ENCODE measurements at regions not wholly inside any gene's neighbourhood (a gene's known extent, or its start where the extent isn't known, plus 50 kb on each side); places are given as distances from the start of the nearest gene placed in this dataset.
A peak's percentile ranks its signal among the peaks of the same experiment; 100 is the strongest.

DNA sequence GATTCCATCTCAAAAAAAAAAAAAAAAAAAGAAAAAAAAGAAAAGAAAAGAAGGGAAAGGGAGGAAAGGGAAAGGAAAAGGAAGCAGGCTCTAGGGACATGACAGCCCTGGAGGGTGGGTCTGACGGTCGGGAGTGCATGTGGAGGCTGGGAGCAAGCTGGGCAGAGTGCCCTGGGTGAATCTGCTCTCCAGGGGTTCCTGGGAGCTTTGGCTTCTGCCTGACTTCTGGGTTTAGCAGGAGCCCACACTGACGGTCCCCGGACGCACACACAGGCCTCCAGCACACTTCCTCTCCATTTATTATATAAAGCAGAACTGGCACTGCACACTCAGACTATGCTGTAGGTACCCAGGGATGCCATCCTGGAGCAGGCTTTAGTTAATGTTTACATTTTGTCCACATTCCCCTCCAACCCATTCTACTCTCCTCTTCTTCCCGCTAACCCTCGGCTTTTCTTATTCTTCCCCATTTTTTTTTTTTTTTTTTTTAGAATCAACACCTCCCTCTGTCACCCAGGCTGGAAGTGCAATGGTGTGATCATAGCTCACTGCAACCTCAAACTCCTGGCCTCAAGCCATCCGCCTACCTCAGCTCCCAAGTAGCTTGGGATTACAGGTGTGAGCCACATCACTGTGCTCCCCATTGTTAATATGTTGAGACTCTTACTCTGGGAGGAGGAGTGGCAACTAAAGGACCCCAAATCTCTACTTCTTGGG is 151.1 kb upstream of the SLC1A4 start:
- H3K27ac ChIP-seq: peak overlapping the region; percentile 11 to 77 (median 32)
- no peaks in the 10 kb centered on the region for H3K27me3 ChIP-seq
- in situ Hi-C loops (cut with MboI; ENCODE audit: low pct_ligation_motif_present in 1 of 4, low pct_unique_long_range_greater_than_20kb in 1 of 4, low sequenced_read_pairs in 3 of 4): no loop called here
- TF ChIP-seq POLR2AphosphoS5 (IDR thresholded peaks at IDR 0.05) (no peak), EP300 (IDR thresholded peaks at IDR 0.05; ENCODE audit: low read depth) (no peak)
- TF ChIP-seq, protein P1, sequence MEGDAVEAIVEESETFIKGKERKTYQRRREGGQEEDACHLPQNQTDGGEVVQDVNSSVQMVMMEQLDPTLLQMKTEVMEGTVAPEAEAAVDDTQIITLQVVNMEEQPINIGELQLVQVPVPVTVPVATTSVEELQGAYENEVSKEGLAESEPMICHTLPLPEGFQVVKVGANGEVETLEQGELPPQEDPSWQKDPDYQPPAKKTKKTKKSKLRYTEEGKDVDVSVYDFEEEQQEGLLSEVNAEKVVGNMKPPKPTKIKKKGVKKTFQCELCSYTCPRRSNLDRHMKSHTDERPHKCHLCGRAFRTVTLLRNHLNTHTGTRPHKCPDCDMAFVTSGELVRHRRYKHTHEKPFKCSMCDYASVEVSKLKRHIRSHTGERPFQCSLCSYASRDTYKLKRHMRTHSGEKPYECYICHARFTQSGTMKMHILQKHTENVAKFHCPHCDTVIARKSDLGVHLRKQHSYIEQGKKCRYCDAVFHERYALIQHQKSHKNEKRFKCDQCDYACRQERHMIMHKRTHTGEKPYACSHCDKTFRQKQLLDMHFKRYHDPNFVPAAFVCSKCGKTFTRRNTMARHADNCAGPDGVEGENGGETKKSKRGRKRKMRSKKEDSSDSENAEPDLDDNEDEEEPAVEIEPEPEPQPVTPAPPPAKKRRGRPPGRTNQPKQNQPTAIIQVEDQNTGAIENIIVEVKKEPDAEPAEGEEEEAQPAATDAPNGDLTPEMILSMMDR (IDR thresholded peaks at IDR 0.05): no peak
- peak; percentile 23 for DNase-seq
- H3K4me3 ChIP-seq: no peak overlapping the region
- WGBS, 2 donors (ENCODE audit: low coverage in 1 of 2): 64 to 80% methylated on average over 1 to 8 of the region's 8 CpGs
- no peaks in the 10 kb centered on the region for H3K36me3 ChIP-seq
- H3K4me1 ChIP-seq: peaks cover 9 to 33% (median 14%) of the 10 kb centered on the region in 4 donors
- intact Hi-C loops (cut with DNase I; ENCODE audit: low total_unique reads): no loop called here
- no peaks in the 10 kb centered on the region for H3K9me3 ChIP-seq

DNA sequence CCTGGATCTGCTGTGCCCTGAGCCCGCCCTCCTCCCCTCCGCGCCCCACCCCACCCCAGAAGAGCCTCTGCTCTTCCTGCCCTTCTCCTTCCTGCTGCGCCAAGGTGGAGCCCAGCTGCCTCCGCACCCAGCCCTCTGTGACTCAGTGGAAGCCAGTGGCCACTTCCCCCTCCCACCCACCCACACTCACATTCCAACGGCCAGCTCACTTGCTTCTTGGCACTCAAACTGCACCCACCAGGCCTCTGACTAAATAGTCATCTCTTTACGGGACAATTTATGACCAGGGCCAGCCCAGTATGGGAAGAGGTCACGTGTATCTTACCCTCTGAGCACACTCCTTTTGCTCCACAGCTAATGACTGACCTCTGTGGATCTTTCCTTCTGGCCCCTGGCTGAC is 150.4 kb upstream of the SLC1A4 start:
- Histone ChIP-seq H3K4me3 (no peak overlapping the region), H3K27ac (peak overlapping the region; percentile 13 to 77 (median 34)), H3K4me1 (peaks cover 9 to 33% (median 14%) of the 10 kb centered on the region in 4 donors), H3K9me3 (no peaks in the 10 kb centered on the region), H3K27me3 (no peaks in the 10 kb centered on the region), H3K36me3 (no peaks in the 10 kb centered on the region)
- peak; percentile 60 for DNase-seq
- intact Hi-C loops (cut with DNase I; ENCODE audit: low total_unique reads): no loop called here
- in situ Hi-C loops (cut with MboI; ENCODE audit: low pct_ligation_motif_present in 1 of 4, low pct_unique_long_range_greater_than_20kb in 1 of 4, low sequenced_read_pairs in 3 of 4): no loop called here
- 37% methylated on average over 8 of the region's 8 CpGs; no CpG with 5 or more reads in 1 of the 2 donors for WGBS, 2 donors (ENCODE audit: low coverage in 1 of 2)
- TF ChIP-seq, protein P1 (IDR thresholded peaks at IDR 0.05): no peak
- TF ChIP-seq POLR2A (IDR thresholded peaks at IDR 0.05): no peak
- TF ChIP-seq EP300 (IDR thresholded peaks at IDR 0.05; ENCODE audit: low read depth): no peak
- no peak for TF ChIP-seq POLR2AphosphoS5 (IDR thresholded peaks at IDR 0.05)

DNA sequence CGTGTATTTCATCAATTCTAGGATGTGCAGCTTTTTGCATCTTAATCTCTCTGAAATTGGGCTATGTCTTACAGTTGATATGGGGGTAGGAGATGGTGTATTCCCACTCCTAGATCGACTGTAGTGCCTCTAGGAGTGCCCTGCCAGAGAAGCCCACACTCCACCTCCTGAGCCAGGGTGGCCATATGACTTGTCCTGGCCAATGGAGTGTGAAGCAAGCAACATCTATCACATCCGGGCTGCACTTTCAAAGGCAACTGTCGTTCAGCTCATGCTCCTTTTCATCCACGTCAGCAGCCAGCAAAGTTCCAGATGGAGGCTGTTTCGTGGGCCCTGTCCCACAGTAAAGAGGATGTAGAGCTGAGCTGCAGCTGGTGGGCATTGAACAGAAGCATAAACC is 149.4 kb upstream of the SLC1A4 start:
- H3K27ac ChIP-seq: peak overlapping the region; percentile 3 to 77 (median 31)
- no peaks in the 10 kb centered on the region for H3K9me3 ChIP-seq
- DNase-seq: peak; percentile 21
- H3K36me3 ChIP-seq: no peaks in the 10 kb centered on the region
- no peak overlapping the region for H3K4me3 ChIP-seq
- intact Hi-C loops (cut with DNase I; ENCODE audit: low total_unique reads): no loop called here
- 86% methylated on average over 5 of the region's 6 CpGs; no CpG with 5 or more reads in 1 of the 2 donors for WGBS, 2 donors (ENCODE audit: low coverage in 1 of 2)
- H3K27me3 ChIP-seq: no peaks in the 10 kb centered on the region
- TF ChIP-seq POLR2AphosphoS5 (IDR thresholded peaks at IDR 0.05) (no peak), EP300 (IDR thresholded peaks at IDR 0.05; ENCODE audit: low read depth) (no peak), POLR2A (IDR thresholded peaks at IDR 0.05) (no peak)
- TF ChIP-seq, protein P1 (IDR thresholded peaks at IDR 0.05): no peak
- peaks cover 9 to 33% (median 14%) of the 10 kb centered on the region in 4 donors for H3K4me1 ChIP-seq
- in situ Hi-C loops (cut with MboI; ENCODE audit: low pct_ligation_motif_present in 1 of 4, low pct_unique_long_range_greater_than_20kb in 1 of 4, low sequenced_read_pairs in 3 of 4): loop anchor here in 1 of 4 donors (10.0 kb wide), 1 partner anchor 85 kb away; no protein-coding TSS in a partner anchor

DNA sequence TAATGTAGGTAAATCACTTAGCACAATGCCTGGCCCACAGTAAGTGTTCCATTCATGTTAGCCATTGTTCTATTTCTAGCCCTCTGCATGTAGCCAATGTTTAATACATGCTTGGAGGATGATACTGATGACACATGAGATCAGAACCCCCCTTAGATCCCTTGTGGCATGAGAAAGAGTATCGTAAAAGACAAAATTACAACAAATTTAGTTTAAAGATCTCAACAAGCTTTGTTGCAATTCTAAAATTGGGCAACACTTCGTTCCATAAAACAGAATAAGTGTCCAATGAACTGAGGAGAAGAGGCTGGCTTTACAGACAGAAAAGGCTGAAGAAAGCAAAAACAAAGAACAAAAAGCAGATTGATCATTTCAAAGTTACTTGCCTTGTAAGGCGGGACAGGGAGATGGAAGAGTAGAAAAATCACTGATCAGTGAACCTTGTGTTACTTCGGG is 148.7 kb upstream of the SLC1A4 start:
- Histone ChIP-seq H3K36me3 (no peaks in the 10 kb centered on the region), H3K27me3 (no peaks in the 10 kb centered on the region), H3K4me3 (no peak overlapping the region), H3K27ac (peak overlapping the region; percentile 28 to 35 (median 32)), H3K9me3 (no peaks in the 10 kb centered on the region), H3K4me1 (peaks cover 9 to 33% (median 14%) of the 10 kb centered on the region in 4 donors)
- DNase-seq: no peak
- intact Hi-C loops (cut with DNase I; ENCODE audit: low total_unique reads) (no loop called here), in situ Hi-C loops (cut with MboI; ENCODE audit: low pct_ligation_motif_present in 1 of 4, low pct_unique_long_range_greater_than_20kb in 1 of 4, low sequenced_read_pairs in 3 of 4) (loop anchor here in 1 of 4 donors (10.0 kb wide), 1 partner anchor 86 kb away; no protein-coding TSS in a partner anchor)
- 80 to 84% methylated on average over 4 of the region's 4 CpGs for WGBS, 2 donors (ENCODE audit: low coverage in 1 of 2)
- TF ChIP-seq EP300 (IDR thresholded peaks at IDR 0.05; ENCODE audit: low read depth) (no peak), POLR2A (IDR thresholded peaks at IDR 0.05) (no peak), POLR2AphosphoS5 (IDR thresholded peaks at IDR 0.05) (no peak)
- TF ChIP-seq, protein P1 (IDR thresholded peaks at IDR 0.05): no peak

Data from transverse colon (tissue), 4 donors.